ENCODE measurements at regions not wholly inside any gene's neighbourhood (a gene's known extent, or its start where the extent isn't known, plus 50 kb on each side); places are given as distances from the start of the nearest gene placed in this dataset.

DNA sequence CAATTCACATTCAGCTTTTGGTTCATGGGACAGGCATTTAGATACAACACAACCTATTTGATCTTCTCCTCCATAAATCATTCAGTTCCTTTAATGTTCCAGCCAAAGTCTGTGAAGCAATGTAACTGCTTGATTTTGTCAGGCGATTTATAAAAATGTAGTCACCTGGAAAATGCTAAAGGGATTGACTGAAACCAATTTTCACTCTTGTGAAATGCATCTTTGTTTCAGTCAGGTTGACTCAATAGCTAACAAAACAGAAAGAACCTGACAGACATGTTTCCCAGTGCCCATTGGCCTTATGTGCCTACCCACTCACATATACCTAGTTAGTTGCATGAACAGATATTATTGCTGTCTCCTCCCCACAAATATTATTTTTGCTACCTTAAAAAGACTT, 335.7 kb downstream of the CHRM3 start:
- BruUV-seq (replicated peaks), result no TSS peak
- H3K27ac ChIP-seq, result peak overlapping the region; percentile 8; the same call in 1 of the 2 replicates
- no peaks in the 10 kb centered on the region for H3K27me3 ChIP-seq (ENCODE audit: insufficient read depth, low read depth)
- H3K9me3 ChIP-seq (ENCODE audit: insufficient read depth, low read depth), result no peaks in the 10 kb centered on the region
- H4K20me1 ChIP-seq (ENCODE audit: insufficient read depth), result no peaks in the 10 kb centered on the region
- H3K4me3 ChIP-seq, result no peak overlapping the region
- ChIA-PET POLR2A (ENCODE audit: unreplicated experiment) (no interaction called here), CTCF (no interaction called here)
- H3F3A ChIP-seq (ENCODE audit: insufficient read depth, low read depth), result 0 out of 2 replicates have a peak, but pooled peaks cover 4% of the 10 kb centered on the region
- peak in 1 of 2 experiments; percentile 81 for DNase-seq
- H3K9me2 ChIP-seq (ENCODE audit: insufficient read depth), result no peaks in the 10 kb centered on the region
- H3K4me2 ChIP-seq, result 0 out of 2 replicates have a peak overlapping the region, but pooled peaks have one; percentile 24
- intact Hi-C loops (cut with micrococcal nuclease; ENCODE audit: unreplicated experiment), result no loop called here
- TF ChIP-seq CTCF (conservative IDR thresholded peaks at IDR 0.05) (no peak), EZH2 (IDR thresholded peaks at IDR 0.05; ENCODE audit: low read depth) (no peak)
- no peaks in the 10 kb centered on the region for H3K79me2 ChIP-seq (ENCODE audit: low read depth)
- H3K4me1 ChIP-seq (replicated peaks; ENCODE audit: insufficient read depth), result peaks cover 21% of the 10 kb centered on the region
- no peak overlapping the region for H2AFZ ChIP-seq
- no peaks in the 10 kb centered on the region for H3K36me3 ChIP-seq (ENCODE audit: low read depth)

GRCh38 chr1:239723776-239724367, 337.5 kb downstream of the CHRM3 start:
- H3K4me1 ChIP-seq (replicated peaks; ENCODE audit: insufficient read depth), result peaks cover 11% of the 10 kb centered on the region
- POLR2A ChIA-PET (ENCODE audit: unreplicated experiment), result no interaction called here
- no peak overlapping the region for H3K4me2 ChIP-seq
- no peak overlapping the region for H2AFZ ChIP-seq
- H3K27me3 ChIP-seq (ENCODE audit: insufficient read depth, low read depth), result no peaks in the 10 kb centered on the region
- DNase-seq, result no peak
- H3K9me3 ChIP-seq (ENCODE audit: insufficient read depth, low read depth), result no peaks in the 10 kb centered on the region
- H3K79me2 ChIP-seq (ENCODE audit: low read depth), result no peaks in the 10 kb centered on the region
- no TSS peak for BruUV-seq (replicated peaks)
- H3K4me3 ChIP-seq, result no peak overlapping the region
- H4K20me1 ChIP-seq (ENCODE audit: insufficient read depth), result no peaks in the 10 kb centered on the region
- no peaks in the 10 kb centered on the region for H3F3A ChIP-seq (ENCODE audit: insufficient read depth, low read depth)
- CTCF ChIA-PET, result no interaction called here
- no peaks in the 10 kb centered on the region for H3K9me2 ChIP-seq (ENCODE audit: insufficient read depth)
- intact Hi-C loops (cut with micrococcal nuclease; ENCODE audit: unreplicated experiment), result no loop called here
- TF ChIP-seq CTCF (conservative IDR thresholded peaks at IDR 0.05) (no peak), EZH2 (IDR thresholded peaks at IDR 0.05; ENCODE audit: low read depth) (no peak)
- H3K36me3 ChIP-seq (ENCODE audit: low read depth), result no peaks in the 10 kb centered on the region
- H3K27ac ChIP-seq, result no peak overlapping the region

DNA sequence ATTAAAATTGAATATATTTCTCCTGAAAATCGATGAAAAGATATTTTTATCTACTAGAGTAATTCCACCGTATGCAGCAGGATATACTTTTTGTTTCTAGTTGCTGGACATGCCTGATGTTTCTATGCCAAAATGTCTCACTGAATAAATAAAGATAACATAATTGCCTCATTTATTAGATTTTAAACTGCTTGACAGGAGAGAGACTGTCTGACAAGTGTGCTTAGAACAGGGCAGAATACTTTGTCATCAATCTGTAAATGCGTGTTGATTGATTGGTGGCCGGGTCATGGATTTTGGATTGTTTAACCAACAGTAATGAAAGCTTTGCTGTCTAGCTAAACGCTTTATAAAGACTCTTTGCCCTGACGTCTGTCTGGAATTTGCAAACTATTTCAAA, 339.0 kb downstream of the CHRM3 start:
- H3K36me3 ChIP-seq (ENCODE audit: low read depth), result no peaks in the 10 kb centered on the region
- no peak for TF ChIP-seq CTCF (conservative IDR thresholded peaks at IDR 0.05)
- no peak for TF ChIP-seq EZH2 (IDR thresholded peaks at IDR 0.05; ENCODE audit: low read depth)
- no peaks in the 10 kb centered on the region for H3K27me3 ChIP-seq (ENCODE audit: insufficient read depth, low read depth)
- BruUV-seq (replicated peaks), result no TSS peak
- intact Hi-C loops (cut with micrococcal nuclease; ENCODE audit: unreplicated experiment), result no loop called here
- no peak overlapping the region for H3K4me3 ChIP-seq
- H3K9me2 ChIP-seq (ENCODE audit: insufficient read depth), result no peaks in the 10 kb centered on the region
- ChIA-PET POLR2A (ENCODE audit: unreplicated experiment) (interaction anchor here (0.6 kb wide), 1 partner anchor 34 kb away, joined by 3 read pairs; no protein-coding TSS in a partner anchor), CTCF (interaction anchor here (0.5 kb wide), 1 partner anchor 106 kb away, joined by 13 read pairs; no protein-coding TSS in a partner anchor)
- H3K9me3 ChIP-seq (ENCODE audit: insufficient read depth, low read depth), result no peaks in the 10 kb centered on the region
- H4K20me1 ChIP-seq (ENCODE audit: insufficient read depth), result no peaks in the 10 kb centered on the region
- no peak for DNase-seq
- peaks cover 11% of the 10 kb centered on the region for H3K4me1 ChIP-seq (replicated peaks; ENCODE audit: insufficient read depth)
- no peaks in the 10 kb centered on the region for H3K79me2 ChIP-seq (ENCODE audit: low read depth)
- H3F3A ChIP-seq (ENCODE audit: insufficient read depth, low read depth), result no peaks in the 10 kb centered on the region
- H3K4me2 ChIP-seq, result no peak overlapping the region
- no peak overlapping the region for H3K27ac ChIP-seq
- H2AFZ ChIP-seq, result no peak overlapping the region

Data from PC-9 (cell line).